ENCODE measurements at regions not wholly inside any gene's neighbourhood (a gene's known extent, or its start where the extent isn't known, plus 50 kb on each side); places are given as distances from the start of the nearest gene placed in this dataset.
A peak's percentile ranks its signal among the peaks of the same experiment; 100 is the strongest.

GRCh38 chr20:48287552-48288170 lies 502.4 kb upstream of the SULF2 start:
- ATAC-seq: no peak
- no peak for TF ChIP-seq ZNF70 (CRISPR knock-in tag; IDR thresholded peaks at IDR 0.05)
- no peak for TF ChIP-seq ESRRG (CRISPR knock-in tag; IDR thresholded peaks at IDR 0.05)
- TF ChIP-seq GLIS3 (CRISPR knock-in tag; IDR thresholded peaks at IDR 0.05): no peak
- no peak for TF ChIP-seq TOX (CRISPR knock-in tag; IDR thresholded peaks at IDR 0.05; ENCODE audit: borderline replicate concordance)
- no peak for TF ChIP-seq PATZ1 (CRISPR knock-in tag; IDR thresholded peaks at IDR 0.05; ENCODE audit: borderline replicate concordance)
- no peak for TF ChIP-seq OSR1 (CRISPR knock-in tag; IDR thresholded peaks at IDR 0.05)
- no peak for TF ChIP-seq ARNTL (CRISPR knock-in tag; IDR thresholded peaks at IDR 0.05; ENCODE audit: borderline replicate concordance, low read depth)
- no peak for TF ChIP-seq ZFP30 (CRISPR knock-in tag; IDR thresholded peaks at IDR 0.05)
- no peak for TF ChIP-seq ZC3H10 (CRISPR knock-in tag; IDR thresholded peaks at IDR 0.05)
- TF ChIP-seq ZNF8 (CRISPR knock-in tag; IDR thresholded peaks at IDR 0.05): no peak
- no peak for TF ChIP-seq PPARA (CRISPR knock-in tag; IDR thresholded peaks at IDR 0.05; ENCODE audit: borderline replicate concordance)
- TF ChIP-seq BACH2 (CRISPR knock-in tag; IDR thresholded peaks at IDR 0.05; ENCODE audit: borderline replicate concordance): no peak
- no peak for TF ChIP-seq CSDC2 (CRISPR knock-in tag; IDR thresholded peaks at IDR 0.05)

DNA sequence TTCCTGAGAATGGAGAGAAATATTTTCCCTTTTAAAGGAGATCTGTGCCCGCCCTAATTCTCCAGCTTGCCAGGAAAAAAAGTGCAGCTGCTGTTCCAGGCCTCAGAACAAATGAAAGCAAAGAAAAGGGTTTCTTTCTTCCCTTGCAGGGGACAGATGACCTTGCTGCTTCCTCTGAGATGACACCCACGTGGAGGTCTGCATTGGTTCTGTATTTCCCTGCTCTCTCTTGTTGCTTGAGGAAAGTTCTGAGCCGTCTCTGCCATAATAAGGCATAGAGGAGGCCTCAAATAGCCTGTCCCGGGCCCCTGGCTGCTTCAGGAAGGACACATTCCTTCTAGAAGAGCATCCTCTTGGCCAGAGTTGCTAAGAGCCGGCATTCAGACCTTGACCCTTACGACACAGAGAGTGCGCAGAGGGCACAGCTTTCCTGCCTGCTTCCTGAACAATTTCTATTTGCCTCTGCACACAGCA lies 501.8 kb upstream of the SULF2 start:
- ATAC-seq: peak; percentile 42

DNA sequence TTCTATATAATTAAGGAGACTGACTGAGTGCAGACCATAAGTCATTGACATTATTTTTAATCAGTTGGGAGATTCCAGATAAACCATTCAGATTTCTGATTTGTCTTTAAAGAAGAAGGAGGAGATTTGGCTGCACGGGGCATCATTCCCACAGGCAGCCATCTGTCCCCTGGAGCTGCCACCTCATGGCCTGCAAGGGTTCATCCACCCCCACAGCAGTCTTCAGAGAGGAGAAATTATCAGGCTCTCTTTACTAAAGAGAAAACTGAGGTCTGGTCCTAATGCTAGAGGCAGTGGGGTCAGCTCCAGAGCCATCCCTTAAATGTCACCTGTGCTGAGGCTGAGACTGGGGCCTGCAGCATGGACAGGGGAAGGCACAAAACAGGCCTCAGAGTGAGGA lies 501.3 kb upstream of the SULF2 start:
- TF ChIP-seq ZFP30 (CRISPR knock-in tag; IDR thresholded peaks at IDR 0.05): no peak
- no peak for TF ChIP-seq OSR1 (CRISPR knock-in tag; IDR thresholded peaks at IDR 0.05)
- ATAC-seq: no peak; the same call in 1 of the 3 replicates

More for the DNA sequence above, 501.8 kb upstream of the SULF2 start:
- TF ChIP-seq POU6F1 (CRISPR knock-in tag; IDR thresholded peaks at IDR 0.05; ENCODE audit: borderline replicate concordance, low read depth) (no peak), CSRNP3 (CRISPR knock-in tag; IDR thresholded peaks at IDR 0.05) (no peak), ZNF70 (CRISPR knock-in tag; IDR thresholded peaks at IDR 0.05) (no peak), BACH2 (CRISPR knock-in tag; IDR thresholded peaks at IDR 0.05; ENCODE audit: borderline replicate concordance) (no peak), RARB (CRISPR knock-in tag; IDR thresholded peaks at IDR 0.05) (no peak)
- TF ChIP-seq, protein P1, sequence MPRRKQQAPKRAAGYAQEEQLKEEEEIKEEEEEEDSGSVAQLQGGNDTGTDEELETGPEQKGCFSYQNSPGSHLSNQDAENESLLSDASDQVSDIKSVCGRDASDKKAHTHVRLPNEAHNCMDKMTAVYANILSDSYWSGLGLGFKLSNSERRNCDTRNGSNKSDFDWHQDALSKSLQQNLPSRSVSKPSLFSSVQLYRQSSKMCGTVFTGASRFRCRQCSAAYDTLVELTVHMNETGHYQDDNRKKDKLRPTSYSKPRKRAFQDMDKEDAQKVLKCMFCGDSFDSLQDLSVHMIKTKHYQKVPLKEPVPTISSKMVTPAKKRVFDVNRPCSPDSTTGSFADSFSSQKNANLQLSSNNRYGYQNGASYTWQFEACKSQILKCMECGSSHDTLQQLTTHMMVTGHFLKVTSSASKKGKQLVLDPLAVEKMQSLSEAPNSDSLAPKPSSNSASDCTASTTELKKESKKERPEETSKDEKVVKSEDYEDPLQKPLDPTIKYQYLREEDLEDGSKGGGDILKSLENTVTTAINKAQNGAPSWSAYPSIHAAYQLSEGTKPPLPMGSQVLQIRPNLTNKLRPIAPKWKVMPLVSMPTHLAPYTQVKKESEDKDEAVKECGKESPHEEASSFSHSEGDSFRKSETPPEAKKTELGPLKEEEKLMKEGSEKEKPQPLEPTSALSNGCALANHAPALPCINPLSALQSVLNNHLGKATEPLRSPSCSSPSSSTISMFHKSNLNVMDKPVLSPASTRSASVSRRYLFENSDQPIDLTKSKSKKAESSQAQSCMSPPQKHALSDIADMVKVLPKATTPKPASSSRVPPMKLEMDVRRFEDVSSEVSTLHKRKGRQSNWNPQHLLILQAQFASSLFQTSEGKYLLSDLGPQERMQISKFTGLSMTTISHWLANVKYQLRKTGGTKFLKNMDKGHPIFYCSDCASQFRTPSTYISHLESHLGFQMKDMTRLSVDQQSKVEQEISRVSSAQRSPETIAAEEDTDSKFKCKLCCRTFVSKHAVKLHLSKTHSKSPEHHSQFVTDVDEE (CRISPR knock-in tag; IDR thresholded peaks at IDR 0.05): no peak

- no peak for ATAC-seq
- TF ChIP-seq SNAI2 (CRISPR knock-in tag; IDR thresholded peaks at IDR 0.05): no peak
Observed at GRCh38 chr20:48285656-48286055, 500.4 kb upstream of the SULF2 start.

- TF ChIP-seq ZC3H10 (CRISPR knock-in tag; IDR thresholded peaks at IDR 0.05) (no peak), ZNF8 (CRISPR knock-in tag; IDR thresholded peaks at IDR 0.05) (no peak), ISL1 (CRISPR knock-in tag; IDR thresholded peaks at IDR 0.05) (no peak), PATZ1 (CRISPR knock-in tag; IDR thresholded peaks at IDR 0.05; ENCODE audit: borderline replicate concordance) (no peak)
- TF ChIP-seq, protein P1 (CRISPR knock-in tag; IDR thresholded peaks at IDR 0.05): no peak
- peak; percentile 36; the same call in 2 of the 3 replicates for ATAC-seq
Observed at GRCh38 chr20:48284837-48285236, 499.6 kb upstream of the SULF2 start.

Measured in SK-N-SH treated with all-trans-retinoic acid at 6 μM for 48 hours (cell line).